SW 1271 (cell line): ENCODE measurements at regions not wholly inside any gene's neighbourhood (a gene's known extent, or its start where the extent isn't known, plus 50 kb on each side); places are given as distances from the start of the nearest gene placed in this dataset.

ENCODE experiments used
- DNase-seq, 2 experiments: peaks; one replicate each; lab custom pipeline; 2025; lab: John Stamatoyannopoulos, UW

DNA sequence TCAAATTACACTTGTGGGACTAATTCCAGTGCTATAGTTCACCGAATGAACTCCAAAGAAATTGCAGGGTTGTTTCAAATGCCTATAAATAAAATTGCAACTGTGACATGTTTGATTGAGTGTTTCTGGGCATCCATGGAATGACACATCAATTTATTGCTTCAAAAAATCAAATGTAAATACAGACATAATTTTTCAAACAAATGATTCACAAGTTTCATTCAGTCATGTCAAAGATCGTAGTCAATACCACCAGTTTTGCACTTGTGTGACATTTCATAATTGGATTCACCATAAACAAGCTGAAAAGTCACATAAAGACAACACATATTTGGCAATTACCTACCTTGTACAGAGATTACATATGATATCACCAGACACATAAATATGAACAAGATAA, 350.8 kb downstream of the CDH2 start:
- no peak for DNase-seq

- DNase-seq = no peak
These were observed 351.2 kb downstream of the CDH2 start for GRCh38 chr18:27825689-27826088.

DNA sequence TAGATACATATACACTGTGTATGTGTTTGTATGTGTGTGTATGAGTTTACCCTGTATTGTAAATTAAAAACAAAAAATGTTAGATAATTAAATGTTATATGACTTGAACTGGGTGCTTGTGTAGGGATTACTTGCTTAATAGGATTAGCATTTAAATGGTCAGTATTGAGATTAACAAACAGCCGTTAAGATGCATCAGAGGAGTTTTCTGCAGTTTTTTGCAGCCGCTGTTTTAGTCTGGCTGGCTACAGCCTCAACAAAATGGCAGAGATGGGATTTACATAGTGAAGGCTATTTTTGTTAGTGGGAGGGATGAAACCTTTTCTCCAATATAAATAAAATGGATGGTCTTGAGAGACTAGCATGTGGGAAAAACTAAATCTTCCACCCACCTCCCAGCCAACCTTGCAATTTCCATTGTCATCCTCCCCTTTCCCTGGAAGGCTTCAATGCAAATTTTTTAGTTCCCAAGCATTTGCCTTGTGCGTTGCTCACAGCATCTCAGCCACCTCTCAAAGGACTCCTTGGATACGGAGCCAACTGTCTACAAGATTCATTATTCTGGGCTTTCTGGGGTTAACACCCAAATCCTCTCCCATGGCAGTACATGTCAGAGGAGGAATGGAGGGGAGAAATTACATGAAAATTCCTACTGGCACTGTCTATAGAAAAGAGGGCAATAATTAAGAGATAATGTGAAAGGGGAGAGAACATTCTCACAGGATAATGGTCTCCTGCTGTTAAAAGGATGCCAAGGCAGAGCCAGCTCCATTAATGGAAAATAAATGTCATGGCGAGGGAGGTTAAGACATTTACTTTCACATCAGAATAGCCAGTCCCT, 351.9 kb downstream of the CDH2 start:
- DNase-seq = no peak

DNA sequence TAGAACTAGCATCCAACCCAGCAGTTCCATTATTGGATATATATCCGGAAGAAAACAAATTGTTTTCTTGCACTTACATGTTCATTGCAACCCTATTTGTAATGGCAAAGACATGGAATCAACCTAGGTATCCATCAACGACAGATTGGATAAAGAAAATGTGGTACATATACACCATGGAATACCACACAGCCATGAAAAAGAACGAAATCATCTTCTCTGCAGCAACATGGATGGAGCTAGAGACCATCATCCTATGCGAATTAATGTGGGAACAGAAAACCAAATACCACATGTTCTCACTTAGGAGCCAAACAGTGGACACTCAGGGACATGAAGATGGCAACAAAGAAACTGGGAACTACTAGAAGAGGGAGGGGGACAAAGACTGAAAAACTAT, 352.7 kb downstream of the CDH2 start:
- no peak for DNase-seq

GRCh38 chr18:27823053-27823452, 353.9 kb downstream of the CDH2 start:
- no peak for DNase-seq

DNA sequence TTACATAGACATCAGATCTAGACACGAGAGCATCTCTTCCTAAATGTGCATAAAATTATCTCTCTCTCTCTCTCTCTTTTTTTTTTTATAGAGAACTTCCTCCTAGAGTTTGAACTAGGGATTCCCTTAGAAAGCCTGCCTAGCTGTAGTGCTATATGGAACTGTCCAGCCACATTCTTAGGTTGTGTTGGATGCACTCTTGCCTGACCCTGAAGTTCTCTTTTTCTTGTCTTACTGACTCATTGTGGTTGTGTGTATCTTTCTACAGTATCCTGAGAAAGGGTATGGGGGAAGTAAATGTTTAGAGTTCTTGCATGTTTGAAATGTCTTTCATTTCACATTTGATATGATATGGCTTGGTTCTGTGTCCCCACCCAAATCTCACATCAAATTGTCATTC, 368.2 kb downstream of the CDH2 start:
- no peak for DNase-seq

- no peak for DNase-seq
These were observed 373.0 kb downstream of the CDH2 start for GRCh38 chr18:27803957-27804356.

GRCh38 chr18:27797484-27797883, 379.4 kb downstream of the CDH2 start:
- no peak for DNase-seq

- DNase-seq = no peak
These were observed 382.6 kb downstream of the CDH2 start for GRCh38 chr18:27794181-27794926.

GRCh38 chr18:27793013-27793785, 383.7 kb downstream of the CDH2 start:
- no peak for DNase-seq

DNA sequence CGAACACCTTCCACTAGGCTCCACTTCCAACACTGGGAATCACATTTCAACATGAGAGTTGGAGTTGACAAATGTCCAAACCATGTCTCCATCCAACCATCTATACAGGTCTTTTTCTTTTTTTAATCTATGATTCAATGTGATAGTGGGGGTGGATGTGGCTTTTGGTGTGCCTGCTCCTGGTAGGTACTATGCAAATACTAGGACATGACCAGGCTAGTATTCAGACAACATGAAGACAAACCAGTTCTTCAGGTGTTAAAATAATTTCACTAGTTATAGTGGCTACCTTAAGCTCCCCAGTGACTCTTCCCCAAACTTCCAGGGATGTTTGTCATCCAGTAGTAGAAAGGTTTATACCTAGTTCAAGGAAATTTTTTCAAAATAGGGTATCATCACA, 387.5 kb downstream of the CDH2 start:
- no peak for DNase-seq

- DNase-seq = no peak
These were observed 389.4 kb downstream of the CDH2 start for GRCh38 chr18:27787547-27787946.

- no peak for DNase-seq
These were observed 391.0 kb downstream of the CDH2 start for GRCh38 chr18:27785815-27786471.

- DNase-seq = no peak
These were observed 396.7 kb downstream of the CDH2 start for GRCh38 chr18:27780061-27780745.

DNA sequence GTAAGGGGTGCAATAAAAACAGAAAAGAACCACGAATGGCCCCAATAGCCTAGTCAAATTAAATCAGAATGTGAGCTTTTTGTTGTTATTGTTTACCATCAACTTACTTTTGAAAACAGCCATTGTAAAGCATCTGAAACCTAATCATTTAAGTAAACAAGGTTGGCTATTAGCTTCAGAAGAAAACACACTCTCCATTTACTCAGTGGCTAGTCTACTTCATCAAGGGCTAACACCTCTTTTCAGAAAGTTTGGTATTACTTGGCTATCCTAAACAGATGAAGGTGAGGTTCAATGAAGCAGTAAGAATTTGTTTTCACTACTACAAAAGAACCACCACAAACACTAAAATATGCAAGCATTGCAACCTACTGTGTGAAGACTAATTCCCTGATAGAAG, 398.0 kb downstream of the CDH2 start:
- no peak for DNase-seq

GRCh38 chr18:27778441-27778840, 398.5 kb downstream of the CDH2 start:
- peak in 1 of 2 experiments; percentile 40 for DNase-seq

- no peak for DNase-seq
These were observed 404.8 kb downstream of the CDH2 start for GRCh38 chr18:27772081-27772480.

GRCh38 chr18:27771571-27771970, 405.4 kb downstream of the CDH2 start:
- no peak for DNase-seq

- DNase-seq = no peak
These were observed 407.8 kb downstream of the CDH2 start for GRCh38 chr18:27769152-27769551.

GRCh38 chr18:27763936-27764335, 413.0 kb downstream of the CDH2 start:
- DNase-seq = no peak

- DNase-seq = no peak
These were observed 413.6 kb downstream of the CDH2 start for GRCh38 chr18:27763341-27763740.

DNA sequence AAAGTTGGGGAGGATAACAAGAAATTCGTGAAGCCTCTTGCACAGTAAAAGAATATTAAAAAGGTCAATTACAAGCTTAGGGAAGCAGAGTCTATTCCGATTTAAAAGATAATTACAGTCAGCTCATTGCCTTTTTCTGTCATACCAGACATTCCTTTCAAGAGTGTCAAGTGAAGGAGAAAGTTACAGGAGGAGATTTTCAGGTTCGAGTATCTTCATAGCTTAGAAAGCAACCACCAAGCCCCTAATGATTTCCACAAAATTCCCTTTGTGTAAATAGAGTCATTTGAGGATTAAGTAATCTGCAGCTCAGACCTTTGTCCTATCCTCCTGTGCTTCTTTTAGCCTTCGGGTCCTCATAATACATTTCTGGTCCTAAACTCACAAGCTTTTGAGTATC, 414.9 kb downstream of the CDH2 start:
- no peak for DNase-seq
